ENCODE measurements at regions not wholly inside any gene's neighbourhood (a gene's known extent, or its start where the extent isn't known, plus 50 kb on each side); places are given as distances from the start of the nearest gene placed in this dataset.

- no peak for TF ChIP-seq GATA2 (IDR thresholded peaks at IDR 0.05; ENCODE audit: low read depth, low read length)
- no peak for TF ChIP-seq GATA3 (IDR thresholded peaks at IDR 0.05; ENCODE audit: low read depth, low read length)
Observed at GRCh38 chr22:48919187-48919590, 908.5 kb downstream of the BRD1 start.

- TF ChIP-seq GATA2 (IDR thresholded peaks at IDR 0.05; ENCODE audit: low read depth, low read length) (no peak), GATA3 (IDR thresholded peaks at IDR 0.05; ENCODE audit: low read depth, low read length) (no peak)
Observed at GRCh38 chr22:48918585-48919186, 909.0 kb downstream of the BRD1 start.

GRCh38 chr22:48908547-48908946 lies 919.1 kb downstream of the BRD1 start:
- TF ChIP-seq GATA2 (IDR thresholded peaks at IDR 0.05; ENCODE audit: low read depth, low read length) (no peak), GATA3 (IDR thresholded peaks at IDR 0.05; ENCODE audit: low read depth, low read length) (no peak)

- TF ChIP-seq GATA2 (IDR thresholded peaks at IDR 0.05; ENCODE audit: low read depth, low read length) (no peak), GATA3 (IDR thresholded peaks at IDR 0.05; ENCODE audit: low read depth, low read length) (no peak)
Observed at GRCh38 chr22:48907591-48907990, 920.1 kb downstream of the BRD1 start.

GRCh38 chr22:48906216-48906835 lies 921.3 kb downstream of the BRD1 start:
- TF ChIP-seq GATA3 (IDR thresholded peaks at IDR 0.05; ENCODE audit: low read depth, low read length) (no peak), GATA2 (IDR thresholded peaks at IDR 0.05; ENCODE audit: low read depth, low read length) (no peak)

- TF ChIP-seq GATA3 (IDR thresholded peaks at IDR 0.05; ENCODE audit: low read depth, low read length) (no peak), GATA2 (IDR thresholded peaks at IDR 0.05; ENCODE audit: low read depth, low read length) (no peak)
Observed at GRCh38 chr22:48905206-48905975, 922.3 kb downstream of the BRD1 start.

GRCh38 chr22:48902983-48903650 lies 924.6 kb downstream of the BRD1 start:
- no peak for TF ChIP-seq GATA3 (IDR thresholded peaks at IDR 0.05; ENCODE audit: low read depth, low read length)
- no peak for TF ChIP-seq GATA2 (IDR thresholded peaks at IDR 0.05; ENCODE audit: low read depth, low read length)

GRCh38 chr22:48902001-48902869 lies 925.4 kb downstream of the BRD1 start:
- TF ChIP-seq GATA2 (IDR thresholded peaks at IDR 0.05; ENCODE audit: low read depth, low read length): no peak
- TF ChIP-seq GATA3 (IDR thresholded peaks at IDR 0.05; ENCODE audit: low read depth, low read length): no peak

- no peak for TF ChIP-seq GATA2 (IDR thresholded peaks at IDR 0.05; ENCODE audit: low read depth, low read length)
- no peak for TF ChIP-seq GATA3 (IDR thresholded peaks at IDR 0.05; ENCODE audit: low read depth, low read length)
Observed at GRCh38 chr22:48901324-48901723, 926.3 kb downstream of the BRD1 start.

GRCh38 chr22:48900626-48901025 lies 927.0 kb downstream of the BRD1 start:
- TF ChIP-seq GATA3 (IDR thresholded peaks at IDR 0.05; ENCODE audit: low read depth, low read length) (no peak), GATA2 (IDR thresholded peaks at IDR 0.05; ENCODE audit: low read depth, low read length) (no peak)

- TF ChIP-seq GATA3 (IDR thresholded peaks at IDR 0.05; ENCODE audit: low read depth, low read length): no peak
- TF ChIP-seq GATA2 (IDR thresholded peaks at IDR 0.05; ENCODE audit: low read depth, low read length): no peak
Observed at GRCh38 chr22:48900327-48900597, 927.4 kb downstream of the BRD1 start.

- TF ChIP-seq GATA2 (IDR thresholded peaks at IDR 0.05; ENCODE audit: low read depth, low read length): no peak
- no peak for TF ChIP-seq GATA3 (IDR thresholded peaks at IDR 0.05; ENCODE audit: low read depth, low read length)
Observed at GRCh38 chr22:48899523-48900326, 927.9 kb downstream of the BRD1 start.
